SK-N-SH treated with all-trans-retinoic acid at 6 μM for 48 hours (cell line): ENCODE measurements at regions not wholly inside any gene's neighbourhood (a gene's known extent, or its start where the extent isn't known, plus 50 kb on each side); places are given as distances from the start of the nearest gene placed in this dataset.

Source experiments
- ATAC-seq: fragments of 200-7000 bp; cut with Tn5 transposase; 3 replicates; pipeline ENCODE4 v1.9.1; 2020; ENCODE audit warnings: mild to moderate bottlenecking, moderate library complexity
- ARNTL ChIP-seq: fragments of 450-650 bp; formaldehyde crosslinking; IDR thresholded peaks from 2 replicates; pipeline ENCODE4 v1.5.0; 2020; ENCODE audit warnings: low read depth, mild to moderate bottlenecking, moderate library complexity, borderline replicate concordance
- BACH2 ChIP-seq: fragments of 250-450 bp; sonication (Bioruptor Pico); IDR thresholded peaks from 2 replicates; pipeline ENCODE4 v1.9.0; 2021; ENCODE audit warnings: mild to moderate bottlenecking, borderline replicate concordance
- CREB5 ChIP-seq: fragments of 250-450 bp; sonication (Bioruptor Pico); IDR thresholded peaks from 2 replicates; pipeline ENCODE4 v1.5.1; 2020; ENCODE audit warnings: low read depth, mild to moderate bottlenecking, moderate library complexity
- CSDC2 ChIP-seq: fragments of 250-450 bp; sonication (Bioruptor Pico); IDR thresholded peaks from 2 replicates; pipeline ENCODE4 v1.5.0; 2020; ENCODE audit warnings: mild to moderate bottlenecking, moderate library complexity
- CSRNP3 ChIP-seq: fragments of 250-450 bp; sonication (Bioruptor Pico); IDR thresholded peaks from 2 replicates; pipeline ENCODE4 v1.5.1; 2021; ENCODE audit warnings: mild to moderate bottlenecking, moderate library complexity
- ESRRG ChIP-seq: fragments of 250-450 bp; sonication (Bioruptor Pico); IDR thresholded peaks from 2 replicates; pipeline ENCODE4 v1.6.1; 2021; ENCODE audit warnings: mild to moderate bottlenecking
- ISL1 ChIP-seq: fragments of 250-450 bp; sonication (Bioruptor Pico); IDR thresholded peaks from 2 replicates; pipeline ENCODE4 v2.1.2; 2022; ENCODE audit warnings: mild to moderate bottlenecking, moderate library complexity
- OSR1 ChIP-seq: fragments of 250-450 bp; sonication (Bioruptor Pico); IDR thresholded peaks from 2 replicates; pipeline ENCODE4 v1.8.0; 2022; ENCODE audit warnings: moderate library complexity, mild to moderate bottlenecking, inconsistent platforms
- PATZ1 ChIP-seq: fragments of 250-450 bp; sonication (Bioruptor Pico); IDR thresholded peaks from 2 replicates; pipeline ENCODE4 v1.8.0; 2020; ENCODE audit warnings: mild to moderate bottlenecking, moderate library complexity, borderline replicate concordance
- POU6F1 ChIP-seq: fragments of 250-450 bp; sonication (Bioruptor Pico); IDR thresholded peaks from 2 replicates; pipeline ENCODE4 v1.8.0; 2021; ENCODE audit warnings: low read depth, mild to moderate bottlenecking, moderate library complexity, borderline replicate concordance
- PPARA ChIP-seq: fragments of 250-450 bp; sonication (Bioruptor Pico); IDR thresholded peaks from 2 replicates; pipeline ENCODE4 v1.5.0; 2020; ENCODE audit warnings: mild to moderate bottlenecking, borderline replicate concordance
- RARB ChIP-seq: fragments of 250-450 bp; sonication (Bioruptor Pico); IDR thresholded peaks from 2 replicates; pipeline ENCODE4 v1.8.0; 2021; ENCODE audit warnings: mild to moderate bottlenecking, moderate library complexity
- SNAI2 ChIP-seq: fragments of 250-450 bp; sonication (Bioruptor Pico); IDR thresholded peaks from 2 replicates; pipeline ENCODE4 v1.5.0; 2020; ENCODE audit warnings: mild to moderate bottlenecking, moderate library complexity
- TCF4 ChIP-seq: fragments of 250-450 bp; sonication (Bioruptor Pico); IDR thresholded peaks from 2 replicates; pipeline ENCODE4 v1.8.0; 2021; ENCODE audit warnings: mild to moderate bottlenecking, moderate library complexity, borderline replicate concordance
- TSHZ2 ChIP-seq: fragments of 250-450 bp; sonication (Bioruptor Pico); IDR thresholded peaks from 2 replicates; pipeline ENCODE4 v1.5.0; 2020; ENCODE audit warnings: mild to moderate bottlenecking, moderate library complexity
- ZC3H10 ChIP-seq: fragments of 250-450 bp; sonication (Bioruptor Pico); IDR thresholded peaks from 2 replicates; pipeline ENCODE4 v1.5.1; 2021; ENCODE audit warnings: mild to moderate bottlenecking, moderate library complexity
- ZFP3 ChIP-seq: fragments of 250-450 bp; sonication (Bioruptor Pico); IDR thresholded peaks from 2 replicates; pipeline ENCODE4 v1.5.0; 2020; ENCODE audit warnings: mild to moderate bottlenecking, moderate library complexity
- ZFP30 ChIP-seq: fragments of 450-650 bp; formaldehyde crosslinking; IDR thresholded peaks from 2 replicates; pipeline ENCODE4 v1.5.0; 2022; ENCODE audit warnings: mild to moderate bottlenecking, moderate library complexity
- ZNF565 ChIP-seq: fragments of 450-650 bp; formaldehyde crosslinking; conservative IDR thresholded peaks from 2 replicates; pipeline ENCODE4 v1.5.0; 2020; ENCODE audit warnings: low read depth, mild to moderate bottlenecking, moderate library complexity
- ZNF70 ChIP-seq: fragments of 450-650 bp; formaldehyde crosslinking; IDR thresholded peaks from 2 replicates; pipeline ENCODE4 v1.5.0; 2020; ENCODE audit warnings: mild to moderate bottlenecking, moderate library complexity
- ZNF8 ChIP-seq: fragments of 450-650 bp; formaldehyde crosslinking; IDR thresholded peaks from 2 replicates; pipeline ENCODE4 v1.5.0; 2020; ENCODE audit warnings: mild to moderate bottlenecking, moderate library complexity

GRCh38 chr9:30482499-30482898 lies 1901.9 kb upstream of the ACO1 start:
- no peak for ATAC-seq
- TF ChIP-seq PPARA (CRISPR knock-in tag) (no peak), TSHZ2 (CRISPR knock-in tag) (no peak), CREB5 (CRISPR knock-in tag) (no peak), PATZ1 (no peak), CSRNP3 (no peak), ZC3H10 (CRISPR knock-in tag) (no peak), BACH2 (no peak), RARB (CRISPR knock-in tag) (no peak), OSR1 (no peak), ZFP3 (CRISPR knock-in tag) (no peak), ZFP30 (no peak), ZNF8 (CRISPR knock-in tag) (no peak), ZNF70 (CRISPR knock-in tag) (no peak), CSDC2 (no peak), SNAI2 (CRISPR knock-in tag) (no peak), ESRRG (CRISPR knock-in tag) (no peak), TCF4 (CRISPR knock-in tag) (no peak)
- TF ChIP-seq, all 23 proteins: peak for 0

- no peak for ATAC-seq
- no peak for TF ChIP-seq ZNF70 (CRISPR knock-in tag)
- TF ChIP-seq CSRNP3 = no peak
- TF ChIP-seq TSHZ2 (CRISPR knock-in tag) = no peak
- TF ChIP-seq ARNTL = no peak
- no peak for TF ChIP-seq POU6F1 (CRISPR knock-in tag)
- TF ChIP-seq BACH2 = no peak
- no peak for TF ChIP-seq ZFP3 (CRISPR knock-in tag)
- TF ChIP-seq ZNF8 (CRISPR knock-in tag) = no peak
- no peak for TF ChIP-seq ZFP30
- TF ChIP-seq ISL1 = no peak
- no peak for TF ChIP-seq PPARA (CRISPR knock-in tag)
- no peak for TF ChIP-seq ZNF565 (CRISPR knock-in tag)
- no peak for TF ChIP-seq ESRRG (CRISPR knock-in tag)
- no peak for TF ChIP-seq CREB5 (CRISPR knock-in tag)
Measured at GRCh38 chr9:30484690-30485089, 1899.8 kb upstream of the ACO1 start.
